ENCODE measurements at regions not wholly inside any gene's neighbourhood (a gene's known extent, or its start where the extent isn't known, plus 50 kb on each side); places are given as distances from the start of the nearest gene placed in this dataset.
A peak's percentile ranks its signal among the peaks of the same experiment; 100 is the strongest.

DNA sequence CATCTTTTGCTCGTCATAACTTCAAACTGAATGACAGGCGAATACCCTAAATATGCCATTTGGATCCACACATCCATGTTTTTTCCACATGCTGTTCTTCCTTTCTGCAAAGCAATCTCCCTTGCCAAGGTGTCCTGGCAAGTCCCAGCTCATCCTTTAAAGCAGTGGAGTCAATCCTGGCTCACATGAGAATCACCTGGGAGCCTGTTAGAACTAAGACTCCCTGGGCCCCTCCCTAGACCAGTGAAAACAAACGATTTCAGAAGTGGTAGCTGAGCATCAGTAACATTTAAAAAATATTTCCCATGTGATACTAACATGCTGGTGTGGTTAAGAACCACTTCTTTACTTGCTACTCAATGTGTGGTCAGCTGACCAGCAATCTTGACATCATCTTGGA, 50.6 kb upstream of the PARD3B start:
- H2AK5ac ChIP-seq (ENCODE audit: low read length, severe bottlenecking) = peak overlapping the region; percentile 41
- no peak for DNase-seq
- no peak overlapping the region for H4K91ac ChIP-seq (ENCODE audit: low read length)
- H2BK5ac ChIP-seq (ENCODE audit: low read depth, low read length, poor library complexity, severe bottlenecking) = no peak overlapping the region
- H3K4ac ChIP-seq (ENCODE audit: low read depth in 1 of 2, low read length in 2 of 2) = no peak overlapping the region
- H3K27me3 ChIP-seq (ENCODE audit: control insufficient read depth in 1 of 2, insufficient read depth in 1 of 2, low read length in 2 of 2) = no peaks in the 10 kb centered on the region
- WGBS = 97% methylated on average over 3 of the region's 3 CpGs
- H3K27ac ChIP-seq (ENCODE audit: low read length, poor library complexity, severe bottlenecking) = no peak overlapping the region
- no peaks in the 10 kb centered on the region for H3K36me3 ChIP-seq (ENCODE audit: control insufficient read depth in 1 of 2, insufficient read depth in 2 of 2, low read depth in 1 of 2, low read length in 2 of 2)
- H3K14ac ChIP-seq (ENCODE audit: low read length in 2 of 2) = no peak overlapping the region
- H2AFZ ChIP-seq (ENCODE audit: low read depth, low read length) = no peak overlapping the region
- no peak overlapping the region for H2BK15ac ChIP-seq (ENCODE audit: low read depth, poor library complexity, severe bottlenecking)
- peaks cover 1% of the 10 kb centered on the region for H3K4me1 ChIP-seq (ENCODE audit: control insufficient read depth, insufficient read depth, low read depth, low read length)
- no peak overlapping the region for H2BK120ac ChIP-seq (ENCODE audit: low read depth, low read length)
- H3K18ac ChIP-seq (ENCODE audit: low read depth in 1 of 2, low read length in 2 of 2) = no peak overlapping the region
- no peaks in the 10 kb centered on the region for H3K9me3 ChIP-seq (ENCODE audit: control insufficient read depth, low read length)
- no peak overlapping the region for H4K8ac ChIP-seq (ENCODE audit: low read length)
- H3K79me1 ChIP-seq (replicated peaks; ENCODE audit: low read length, poor library complexity, severe bottlenecking) = no peaks in the 10 kb centered on the region
- H3K4me2 ChIP-seq (ENCODE audit: low read length, poor library complexity, severe bottlenecking) = no peak overlapping the region
- no peak overlapping the region for H2BK12ac ChIP-seq (ENCODE audit: low read length in 2 of 2)
- H3K9ac ChIP-seq (ENCODE audit: low read length) = no peak overlapping the region
- no peak overlapping the region for H3K23ac ChIP-seq (ENCODE audit: low read length in 2 of 2)
- H3K4me3 ChIP-seq (ENCODE audit: insufficient read depth in 1 of 2, low read depth in 1 of 2, low read length in 2 of 2) = no peak overlapping the region

GRCh38 chr2:204495381-204495780, 49.9 kb upstream of the PARD3B start:
- Histone ChIP-seq H3K27ac (ENCODE audit: low read length, poor library complexity, severe bottlenecking) (no peak overlapping the region), H3K4me1 (ENCODE audit: control insufficient read depth, insufficient read depth, low read depth, low read length) (peaks cover 1% of the 10 kb centered on the region), H3K27me3 (ENCODE audit: control insufficient read depth in 1 of 2, insufficient read depth in 1 of 2, low read length in 2 of 2) (no peaks in the 10 kb centered on the region), H3K18ac (ENCODE audit: low read depth in 1 of 2, low read length in 2 of 2) (no peak overlapping the region), H4K91ac (ENCODE audit: low read length) (no peak overlapping the region), H2AFZ (ENCODE audit: low read depth, low read length) (no peak overlapping the region), H3K36me3 (ENCODE audit: control insufficient read depth in 1 of 2, insufficient read depth in 2 of 2, low read depth in 1 of 2, low read length in 2 of 2) (no peaks in the 10 kb centered on the region), H3K9me3 (ENCODE audit: control insufficient read depth, low read length) (no peaks in the 10 kb centered on the region), H2AK5ac (ENCODE audit: low read length, severe bottlenecking) (no peak overlapping the region), H3K4ac (ENCODE audit: low read depth in 1 of 2, low read length in 2 of 2) (no peak overlapping the region), H3K4me2 (ENCODE audit: low read length, poor library complexity, severe bottlenecking) (no peak overlapping the region), H3K14ac (ENCODE audit: low read length in 2 of 2) (no peak overlapping the region), H3K9ac (ENCODE audit: low read length) (no peak overlapping the region), H3K4me3 (ENCODE audit: insufficient read depth in 1 of 2, low read depth in 1 of 2, low read length in 2 of 2) (no peak overlapping the region), H4K8ac (ENCODE audit: low read length) (no peak overlapping the region), H2BK5ac (ENCODE audit: low read depth, low read length, poor library complexity, severe bottlenecking) (no peak overlapping the region), H2BK120ac (ENCODE audit: low read depth, low read length) (no peak overlapping the region), H2BK15ac (ENCODE audit: low read depth, poor library complexity, severe bottlenecking) (no peak overlapping the region), H2BK12ac (ENCODE audit: low read length in 2 of 2) (no peak overlapping the region), H3K79me1 (replicated peaks; ENCODE audit: low read length, poor library complexity, severe bottlenecking) (no peaks in the 10 kb centered on the region), H3K23ac (ENCODE audit: low read length in 2 of 2) (no peak overlapping the region)
- DNase-seq = no peak

All from mesenchymal stem cell (in vitro differentiated cells and primary cell).